ENCODE measurements at regions not wholly inside any gene's neighbourhood (a gene's known extent, or its start where the extent isn't known, plus 50 kb on each side); places are given as distances from the start of the nearest gene placed in this dataset.
"Not testable (repeated sequence)": the region's sequence is repeated elsewhere in the genome, so short reads cannot be mapped to it uniquely, and the experiment has no call there.

DNA sequence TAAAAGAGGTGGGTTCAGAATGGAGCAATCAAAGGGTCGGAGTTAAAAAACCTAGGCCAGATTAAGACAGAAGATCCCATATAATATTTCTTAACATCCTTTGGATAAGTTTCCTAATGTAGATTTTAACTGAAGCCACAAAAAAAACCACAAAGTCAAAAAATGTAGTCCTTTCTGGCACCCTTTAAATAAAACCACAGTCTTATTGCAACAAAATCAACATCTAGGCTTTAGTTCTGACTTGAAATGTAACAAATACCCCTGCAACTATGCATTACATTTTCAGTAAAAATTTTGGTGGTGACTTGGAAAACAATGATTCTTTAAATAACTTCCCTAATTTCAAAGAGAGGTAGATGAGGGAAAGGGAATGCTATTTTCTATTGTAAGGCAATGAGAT, 109.2 kb downstream of the PSAT1 start:
- Histone ChIP-seq H3K36me3 (ENCODE audit: control insufficient read depth, insufficient read depth, low read length) (no peaks in the 10 kb centered on the region), H3K4me3 (ENCODE audit: insufficient read depth, low read depth, low read length, poor library complexity, severe bottlenecking) (no peak overlapping the region), H3K9me3 (ENCODE audit: control insufficient read depth, low read length) (no peaks in the 10 kb centered on the region), H3K27ac (ENCODE audit: insufficient read depth, low read length, poor library complexity, severe bottlenecking) (no peak overlapping the region), H3K27me3 (replicated peaks; ENCODE audit: control insufficient read depth, insufficient read depth, low read length, poor library complexity, severe bottlenecking) (no peaks in the 10 kb centered on the region), H3K4me1 (ENCODE audit: control insufficient read depth, insufficient read depth, low read length, poor library complexity, severe bottlenecking) (no peaks in the 10 kb centered on the region)
- no peak for DNase-seq

- no peaks in the 10 kb centered on the region for H3K36me3 ChIP-seq (ENCODE audit: control insufficient read depth, insufficient read depth, low read length)
- no peak for DNase-seq
- H3K4me1 ChIP-seq (ENCODE audit: control insufficient read depth, insufficient read depth, low read length, poor library complexity, severe bottlenecking) = no peaks in the 10 kb centered on the region
- no peak overlapping the region for H3K27ac ChIP-seq (ENCODE audit: insufficient read depth, low read length, poor library complexity, severe bottlenecking)
- no peaks in the 10 kb centered on the region for H3K27me3 ChIP-seq (replicated peaks; ENCODE audit: control insufficient read depth, insufficient read depth, low read length, poor library complexity, severe bottlenecking)
- no peak overlapping the region for H3K4me3 ChIP-seq (ENCODE audit: insufficient read depth, low read depth, low read length, poor library complexity, severe bottlenecking)
- H3K9me3 ChIP-seq (ENCODE audit: control insufficient read depth, low read length) = no peaks in the 10 kb centered on the region
These were observed 110.0 kb downstream of the PSAT1 start for GRCh38 chr9:78406933-78407332.

DNA sequence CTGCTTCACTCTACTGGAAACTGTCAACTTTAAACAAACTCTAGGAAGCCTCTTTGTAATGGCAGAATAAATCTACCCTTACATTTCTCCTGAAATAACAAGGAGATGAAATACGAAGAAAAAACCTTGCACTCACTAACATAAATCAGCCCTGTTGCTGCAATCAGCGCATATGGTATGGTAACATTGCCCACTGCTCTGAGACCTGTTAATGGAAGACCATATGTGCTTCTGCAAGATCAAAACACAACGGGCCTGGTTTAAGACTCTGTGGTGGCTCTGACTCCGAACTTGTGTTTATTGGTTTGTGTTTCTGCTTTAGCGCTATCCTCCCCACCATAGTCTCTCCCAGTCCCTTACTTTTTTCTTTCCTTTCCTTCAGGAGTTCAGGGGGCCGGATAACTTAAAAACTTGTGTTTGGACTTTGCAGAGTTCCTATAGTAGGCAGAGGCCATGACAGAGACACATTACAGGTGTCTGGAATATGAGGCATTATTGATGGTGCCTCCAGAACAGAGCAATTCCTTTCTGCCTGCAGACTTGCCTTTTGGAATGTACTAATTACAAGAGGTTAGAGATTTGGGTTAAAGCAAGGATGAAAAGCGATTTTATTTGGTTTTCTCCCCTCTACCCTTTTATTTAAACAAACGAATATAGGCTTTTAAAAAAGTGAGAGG, 110.8 kb downstream of the PSAT1 start:
- Histone ChIP-seq H3K27me3 (replicated peaks; ENCODE audit: control insufficient read depth, insufficient read depth, low read length, poor library complexity, severe bottlenecking) (no peaks in the 10 kb centered on the region), H3K36me3 (ENCODE audit: control insufficient read depth, insufficient read depth, low read length) (no peaks in the 10 kb centered on the region), H3K4me1 (ENCODE audit: control insufficient read depth, insufficient read depth, low read length, poor library complexity, severe bottlenecking) (no peaks in the 10 kb centered on the region), H3K9me3 (ENCODE audit: control insufficient read depth, low read length) (no peaks in the 10 kb centered on the region), H3K4me3 (ENCODE audit: insufficient read depth, low read depth, low read length, poor library complexity, severe bottlenecking) (no peak overlapping the region), H3K27ac (ENCODE audit: insufficient read depth, low read length, poor library complexity, severe bottlenecking) (no peak overlapping the region)
- no peak for DNase-seq

DNA sequence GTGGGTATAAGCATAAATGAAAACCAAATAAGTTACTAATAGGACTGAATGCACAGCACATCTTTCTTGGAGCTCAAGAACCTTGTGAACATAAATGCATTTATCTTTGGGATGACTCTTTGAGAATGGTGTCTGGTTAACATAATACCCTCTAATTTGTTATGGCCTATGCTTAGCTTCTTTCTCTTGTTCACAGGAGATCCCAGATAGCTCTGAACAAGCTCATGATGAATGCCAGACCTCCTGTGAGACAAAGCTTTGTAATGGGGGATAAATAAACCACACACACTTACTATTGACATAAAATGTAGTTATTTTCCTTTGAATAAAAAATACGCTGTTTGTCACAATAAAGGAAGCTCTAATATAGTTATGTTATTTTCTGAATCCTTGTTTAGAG, 111.5 kb downstream of the PSAT1 start:
- Histone ChIP-seq H3K27me3 (replicated peaks; ENCODE audit: control insufficient read depth, insufficient read depth, low read length, poor library complexity, severe bottlenecking) (no peaks in the 10 kb centered on the region), H3K36me3 (ENCODE audit: control insufficient read depth, insufficient read depth, low read length) (no peaks in the 10 kb centered on the region), H3K4me1 (ENCODE audit: control insufficient read depth, insufficient read depth, low read length, poor library complexity, severe bottlenecking) (no peaks in the 10 kb centered on the region), H3K27ac (ENCODE audit: insufficient read depth, low read length, poor library complexity, severe bottlenecking) (no peak overlapping the region), H3K9me3 (ENCODE audit: control insufficient read depth, low read length) (no peaks in the 10 kb centered on the region), H3K4me3 (ENCODE audit: insufficient read depth, low read depth, low read length, poor library complexity, severe bottlenecking) (no peak overlapping the region)
- DNase-seq = no peak

- H3K4me3 ChIP-seq (ENCODE audit: insufficient read depth, low read depth, low read length, poor library complexity, severe bottlenecking); H3K27ac ChIP-seq (ENCODE audit: insufficient read depth, low read length, poor library complexity, severe bottlenecking); DNase-seq; H3K9me3 ChIP-seq (ENCODE audit: control insufficient read depth, low read length); H3K36me3 ChIP-seq (ENCODE audit: control insufficient read depth, insufficient read depth, low read length); H3K27me3 ChIP-seq (replicated peaks; ENCODE audit: control insufficient read depth, insufficient read depth, low read length, poor library complexity, severe bottlenecking); H3K4me1 ChIP-seq (ENCODE audit: control insufficient read depth, insufficient read depth, low read length, poor library complexity, severe bottlenecking): not testable (repeated sequence)
These were observed 113.1 kb downstream of the PSAT1 start for GRCh38 chr9:78409928-78410510.

GRCh38 chr9:78422309-78422708, 125.4 kb downstream of the PSAT1 start:
- Histone ChIP-seq H3K27ac (ENCODE audit: insufficient read depth, low read length, poor library complexity, severe bottlenecking) (no peak overlapping the region), H3K36me3 (ENCODE audit: control insufficient read depth, insufficient read depth, low read length) (no peaks in the 10 kb centered on the region), H3K4me1 (ENCODE audit: control insufficient read depth, insufficient read depth, low read length, poor library complexity, severe bottlenecking) (no peaks in the 10 kb centered on the region), H3K27me3 (replicated peaks; ENCODE audit: control insufficient read depth, insufficient read depth, low read length, poor library complexity, severe bottlenecking) (no peaks in the 10 kb centered on the region), H3K9me3 (ENCODE audit: control insufficient read depth, low read length) (no peaks in the 10 kb centered on the region), H3K4me3 (ENCODE audit: insufficient read depth, low read depth, low read length, poor library complexity, severe bottlenecking) (no peak overlapping the region)
- DNase-seq = no peak

- no peaks in the 10 kb centered on the region for H3K4me1 ChIP-seq (ENCODE audit: control insufficient read depth, insufficient read depth, low read length, poor library complexity, severe bottlenecking)
- H3K27ac ChIP-seq (ENCODE audit: insufficient read depth, low read length, poor library complexity, severe bottlenecking) = no peak overlapping the region
- no peaks in the 10 kb centered on the region for H3K9me3 ChIP-seq (ENCODE audit: control insufficient read depth, low read length)
- no peaks in the 10 kb centered on the region for H3K36me3 ChIP-seq (ENCODE audit: control insufficient read depth, insufficient read depth, low read length)
- no peak for DNase-seq
- no peak overlapping the region for H3K4me3 ChIP-seq (ENCODE audit: insufficient read depth, low read depth, low read length, poor library complexity, severe bottlenecking)
- H3K27me3 ChIP-seq (replicated peaks; ENCODE audit: control insufficient read depth, insufficient read depth, low read length, poor library complexity, severe bottlenecking) = no peaks in the 10 kb centered on the region
These were observed 127.4 kb downstream of the PSAT1 start for GRCh38 chr9:78424299-78424698.

DNA sequence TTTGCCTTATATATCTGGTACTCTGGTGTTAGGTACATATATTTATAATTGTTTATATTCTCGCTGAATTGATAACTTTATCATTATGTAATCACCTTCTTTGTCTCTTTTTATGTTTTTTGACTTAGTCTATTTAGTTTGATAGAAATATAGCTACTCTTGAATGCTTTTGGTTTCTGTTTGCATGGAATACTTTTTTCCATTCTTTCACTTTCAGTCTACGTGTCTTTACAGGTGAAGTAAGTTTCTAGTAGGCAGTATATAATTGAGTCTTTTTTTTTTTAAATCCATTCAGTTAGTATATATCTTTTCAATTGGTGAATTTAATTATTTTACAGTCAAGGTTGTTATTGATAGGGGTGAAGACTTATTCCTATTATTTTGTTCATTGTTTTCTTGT, 131.7 kb downstream of the PSAT1 start:
- H3K36me3 ChIP-seq (ENCODE audit: control insufficient read depth, insufficient read depth, low read length) = no peaks in the 10 kb centered on the region
- no peak overlapping the region for H3K27ac ChIP-seq (ENCODE audit: insufficient read depth, low read length, poor library complexity, severe bottlenecking)

GRCh38 chr9:78430387-78430786, 133.5 kb downstream of the PSAT1 start:
- Histone ChIP-seq H3K27ac (ENCODE audit: insufficient read depth, low read length, poor library complexity, severe bottlenecking) (no peak overlapping the region), H3K27me3 (replicated peaks; ENCODE audit: control insufficient read depth, insufficient read depth, low read length, poor library complexity, severe bottlenecking) (peaks cover 3% of the 10 kb centered on the region), H3K36me3 (ENCODE audit: control insufficient read depth, insufficient read depth, low read length) (no peaks in the 10 kb centered on the region), H3K4me3 (ENCODE audit: insufficient read depth, low read depth, low read length, poor library complexity, severe bottlenecking) (no peak overlapping the region), H3K4me1 (ENCODE audit: control insufficient read depth, insufficient read depth, low read length, poor library complexity, severe bottlenecking) (no peaks in the 10 kb centered on the region), H3K9me3 (ENCODE audit: control insufficient read depth, low read length) (no peaks in the 10 kb centered on the region)
- no peak for DNase-seq

More for the DNA sequence above, 131.7 kb downstream of the PSAT1 start:
- Histone ChIP-seq H3K4me3 (ENCODE audit: insufficient read depth, low read depth, low read length, poor library complexity, severe bottlenecking) (no peak overlapping the region), H3K9me3 (ENCODE audit: control insufficient read depth, low read length) (no peaks in the 10 kb centered on the region), H3K4me1 (ENCODE audit: control insufficient read depth, insufficient read depth, low read length, poor library complexity, severe bottlenecking) (no peaks in the 10 kb centered on the region), H3K27me3 (replicated peaks; ENCODE audit: control insufficient read depth, insufficient read depth, low read length, poor library complexity, severe bottlenecking) (no peaks in the 10 kb centered on the region)
- DNase-seq = no peak

GRCh38 chr9:78431039-78431438, 134.1 kb downstream of the PSAT1 start:
- H3K4me3 ChIP-seq (ENCODE audit: insufficient read depth, low read depth, low read length, poor library complexity, severe bottlenecking); H3K27me3 ChIP-seq (replicated peaks; ENCODE audit: control insufficient read depth, insufficient read depth, low read length, poor library complexity, severe bottlenecking); H3K9me3 ChIP-seq (ENCODE audit: control insufficient read depth, low read length); H3K27ac ChIP-seq (ENCODE audit: insufficient read depth, low read length, poor library complexity, severe bottlenecking); DNase-seq; H3K4me1 ChIP-seq (ENCODE audit: control insufficient read depth, insufficient read depth, low read length, poor library complexity, severe bottlenecking); H3K36me3 ChIP-seq (ENCODE audit: control insufficient read depth, insufficient read depth, low read length): not testable (repeated sequence)
